Naive thymus-derived CD4-positive, alpha-beta T cell (primary cell): ENCODE measurements at regions not wholly inside any gene's neighbourhood (a gene's known extent, or its start where the extent isn't known, plus 50 kb on each side); places are given as distances from the start of the nearest gene placed in this dataset.
"Not testable (repeated sequence)": the region's sequence is repeated elsewhere in the genome, so short reads cannot be mapped to it uniquely, and the experiment has no call there.

ENCODE experiments used
- ATAC-seq: fragments of 150-1000 bp; cut with Tn5 transposase; 2 replicates; pipeline ENCODE4 v1.10.0; 2021; ENCODE audit warnings: mild to moderate bottlenecking, moderate library complexity
- CTCF ChIA-PET: fragments of 350-600 bp; sonication (Branson Sonifier 250); formaldehyde crosslinking; loops from one replicate; lab custom pipeline; 2021; ENCODE audit warnings: antibody characterized with exemption; lab: Charles Lee
- POLR2A ChIA-PET: fragments of 350-600 bp; sonication (Branson Sonifier 250); formaldehyde crosslinking; loops from one replicate; lab custom pipeline; 2021; ENCODE audit warnings: antibody characterized with exemption, inconsistent platforms; lab: Charles Lee
- DNase-seq, 9 donors: peaks; one replicate each; pipeline versions ENCODE4 v3.0.0 to v3.0.0-alpha.2; 2020 to 2022; ENCODE audit warnings: mixed read lengths in 1 of 9
- H3K27ac ChIP-seq: one replicate; pipeline ENCODE4 v1.7.0; 2013; ENCODE audit warnings: mild to moderate bottlenecking, low read depth, low read length, moderate library complexity
- H3K27me3 ChIP-seq, 2 donors: one replicate each; pipeline ENCODE4 v1.7.0; 2013; ENCODE audit warnings: low read length in 2 of 2, mild to moderate bottlenecking in 2 of 2, moderate library complexity in 2 of 2; ENCODE audit not compliant: control insufficient read depth in 2 of 2, insufficient read depth in 2 of 2
- H3K36me3 ChIP-seq, 3 experiments: 1 replicate in 2 of 3; 2 replicates in 1 of 3; pipeline ENCODE4 v1.7.0; 2013; ENCODE audit warnings: low read length in 3 of 3, mild to moderate bottlenecking in 3 of 3, moderate library complexity in 1 of 3; ENCODE audit not compliant: insufficient read depth in 3 of 3, control insufficient read depth in 2 of 3
- H3K4me1 ChIP-seq, 2 donors: one replicate each; pipeline ENCODE4 v1.7.0; 2013; ENCODE audit warnings: low read length in 2 of 2, mild to moderate bottlenecking in 2 of 2, moderate library complexity in 1 of 2; ENCODE audit not compliant: control insufficient read depth in 2 of 2, insufficient read depth in 2 of 2
- H3K4me3 ChIP-seq: 2 replicates; pipeline ENCODE4 v1.7.0; 2013; ENCODE audit warnings: mild to moderate bottlenecking, low read length
- H3K9me3 ChIP-seq, 3 experiments: 1 replicate in 2 of 3; 2 replicates in 1 of 3; pipeline ENCODE4 v1.7.0; 2013; ENCODE audit warnings: low read length in 3 of 3; ENCODE audit not compliant: control insufficient read depth in 2 of 3
- H3K27ac Mint-ChIP-seq, 9 donors: one replicate each; pipeline ENCODE4 v1.8.0; 2020 to 2022; ENCODE audit warnings: mixed read lengths in 9 of 9, mild to moderate bottlenecking in 8 of 9, moderate library complexity in 5 of 9, inconsistent platforms in 2 of 9
- H3K27me3 Mint-ChIP-seq, 5 donors: one replicate each; pipeline ENCODE4 v1.8.0; 2021 to 2022; ENCODE audit warnings: mixed read lengths in 5 of 5, mild to moderate bottlenecking in 1 of 5
- H3K36me3 Mint-ChIP-seq, 5 donors: one replicate each; pipeline ENCODE4 v1.8.0; 2020 to 2022; ENCODE audit warnings: mixed read lengths in 5 of 5, mild to moderate bottlenecking in 3 of 5, inconsistent platforms in 1 of 5
- H3K4me1 Mint-ChIP-seq, 7 donors: one replicate each; pipeline ENCODE4 v1.8.0; 2020 to 2022; ENCODE audit warnings: mixed read lengths in 7 of 7, mild to moderate bottlenecking in 3 of 7, inconsistent platforms in 1 of 7
- H3K4me3 Mint-ChIP-seq, 10 donors: one replicate each; pipeline ENCODE4 v1.8.0; 2020 to 2022; ENCODE audit warnings: mild to moderate bottlenecking in 10 of 10, mixed read lengths in 10 of 10, moderate library complexity in 6 of 10, inconsistent platforms in 2 of 10
- H3K9me3 Mint-ChIP-seq, 11 donors: one replicate each; pipeline ENCODE4 v1.8.0; 2020 to 2022; ENCODE audit warnings: mixed read lengths in 11 of 11, mild to moderate bottlenecking in 4 of 11, inconsistent platforms in 1 of 11, moderate library complexity in 1 of 11
- intact Hi-C, 2 donors: fragments of 100-400 bp; cut with micrococcal nuclease; formaldehyde crosslinking; loops; one replicate each; pipeline ENCODE4 v1.15.1; 2023

- DNase-seq, H3K27ac Mint-ChIP-seq, H3K4me1 ChIP-seq, H3K36me3 ChIP-seq, H3K4me3 ChIP-seq, H3K36me3 Mint-ChIP-seq, H3K9me3 ChIP-seq, H3K4me1 Mint-ChIP-seq, H3K27me3 ChIP-seq, H3K27ac ChIP-seq, intact Hi-C loops, POLR2A ChIA-PET, H3K4me3 Mint-ChIP-seq, ATAC-seq: not testable (repeated sequence)
- Mint-ChIP-seq H3K27me3 (peaks cover 2 to 28% (median 21%) of the 10 kb centered on the region in 5 donors), H3K9me3 (peaks cover 3 to 26% (median 8%) of the 10 kb centered on the region in 11 donors)
- CTCF ChIA-PET, result interaction anchor here (0.7 kb wide), 1 partner anchor 699 kb away, joined by 4 read pairs; no protein-coding TSS in a partner anchor
Observed at GRCh38 chr6:71007298-71007697, 50.4 kb upstream of the B3GAT2 start.

- no peak for DNase-seq
- peaks cover 7 to 41% (median 30%) of the 10 kb centered on the region in 5 donors for H3K27me3 Mint-ChIP-seq
- no peak overlapping the region for H3K4me3 Mint-ChIP-seq
- H3K4me1 Mint-ChIP-seq, result no peaks in the 10 kb centered on the region
- POLR2A ChIA-PET, result interaction anchor here (0.6 kb wide), 1 partner anchor 56 kb away, joined by 4 read pairs; no protein-coding TSS in a partner anchor
- CTCF ChIA-PET, result interaction anchor here (1.3 kb wide), 1 partner anchor 25 kb away, joined by 3 read pairs; no protein-coding TSS in a partner anchor
- Histone ChIP-seq H3K27ac (no peak overlapping the region), H3K9me3 (no peaks in the 10 kb centered on the region), H3K4me1 (no peaks in the 10 kb centered on the region), H3K36me3 (no peaks in the 10 kb centered on the region), H3K4me3 (no peak overlapping the region), H3K27me3 (no peaks in the 10 kb centered on the region)
- intact Hi-C loops, result loop anchor here (1.0 to 5.0 kb wide), 5 partner anchors 305 to 790 kb away; no protein-coding TSS in a partner anchor
- H3K27ac Mint-ChIP-seq, result no peak overlapping the region
- ATAC-seq, result no peak
- peaks cover 0 to 6% (median 0%) of the 10 kb centered on the region in 11 donors for H3K9me3 Mint-ChIP-seq
- no peaks in the 10 kb centered on the region for H3K36me3 Mint-ChIP-seq
Observed at GRCh38 chr6:71011871-71012371, 55.1 kb upstream of the B3GAT2 start.

- Mint-ChIP-seq H3K4me1 (no peaks in the 10 kb centered on the region), H3K36me3 (no peaks in the 10 kb centered on the region), H3K4me3 (no peak overlapping the region), H3K9me3 (peaks cover 0 to 5% (median 0%) of the 10 kb centered on the region in 11 donors), H3K27me3 (peaks cover 7 to 41% (median 30%) of the 10 kb centered on the region in 5 donors), H3K27ac (no peak overlapping the region)
- Histone ChIP-seq H3K9me3 (no peaks in the 10 kb centered on the region), H3K27ac (no peak overlapping the region), H3K4me3 (no peak overlapping the region), H3K4me1 (no peaks in the 10 kb centered on the region), H3K36me3 (no peaks in the 10 kb centered on the region), H3K27me3 (no peaks in the 10 kb centered on the region)
- peak in 5 of 9 donors; percentile 17 to 34 (median 26) for DNase-seq
- CTCF ChIA-PET, result interaction anchor here (0.9 to 1.3 kb wide), 4 partner anchors 9 to 305 kb away, joined by 3 to 6 read pairs (median 4); no protein-coding TSS in a partner anchor
- peak; percentile 64 for ATAC-seq
- POLR2A ChIA-PET, result interaction anchor here (0.6 kb wide), 1 partner anchor 57 kb away, joined by 4 read pairs; no protein-coding TSS in a partner anchor
- intact Hi-C loops, result loop anchor here (1.0 to 5.0 kb wide), 6 partner anchors 306 to 792 kb away; no protein-coding TSS in a partner anchor
Observed at GRCh38 chr6:71012866-71013469, 56.1 kb upstream of the B3GAT2 start.

- Histone ChIP-seq H3K27me3 (no peaks in the 10 kb centered on the region), H3K27ac (no peak overlapping the region), H3K4me3 (no peak overlapping the region), H3K4me1 (no peaks in the 10 kb centered on the region), H3K9me3 (no peaks in the 10 kb centered on the region), H3K36me3 (no peaks in the 10 kb centered on the region)
- intact Hi-C loops, result no loop called here
- POLR2A ChIA-PET, result no interaction called here
- Mint-ChIP-seq H3K27ac (no peak overlapping the region), H3K4me1 (no peaks in the 10 kb centered on the region), H3K4me3 (no peak overlapping the region), H3K36me3 (no peaks in the 10 kb centered on the region), H3K27me3 (peaks cover 10 to 28% (median 21%) of the 10 kb centered on the region in 5 donors), H3K9me3 (no peaks in the 10 kb centered on the region)
- ATAC-seq (no peak), DNase-seq (no peak)
- CTCF ChIA-PET, result no interaction called here
Observed at GRCh38 chr6:71015392-71015791, 58.5 kb upstream of the B3GAT2 start.

- H3K9me3 ChIP-seq, result no peaks in the 10 kb centered on the region
- ChIA-PET CTCF (no interaction called here), POLR2A (no interaction called here)
- no peak overlapping the region for H3K27ac ChIP-seq
- H3K4me3 Mint-ChIP-seq, result no peak overlapping the region
- no peaks in the 10 kb centered on the region for H3K36me3 ChIP-seq
- ATAC-seq (no peak), DNase-seq (no peak)
- intact Hi-C loops, result no loop called here
- H3K27me3 ChIP-seq, result no peaks in the 10 kb centered on the region
- H3K4me3 ChIP-seq, result no peak overlapping the region
- H3K4me1 Mint-ChIP-seq, result no peaks in the 10 kb centered on the region
- H3K4me1 ChIP-seq, result no peaks in the 10 kb centered on the region
- H3K9me3 Mint-ChIP-seq, result peaks cover 0 to 2% (median 0%) of the 10 kb centered on the region in 11 donors
- H3K27ac Mint-ChIP-seq, result no peak overlapping the region
- no peaks in the 10 kb centered on the region for H3K36me3 Mint-ChIP-seq
- peaks cover 0 to 7% (median 4%) of the 10 kb centered on the region in 5 donors for H3K27me3 Mint-ChIP-seq
Observed at GRCh38 chr6:71028236-71028876, 71.5 kb upstream of the B3GAT2 start.

GRCh38 chr6:71028877-71029252 is 72.0 kb upstream of the B3GAT2 start:
- no peaks in the 10 kb centered on the region for H3K36me3 ChIP-seq
- Mint-ChIP-seq H3K4me1 (no peaks in the 10 kb centered on the region), H3K27me3 (peaks cover 0 to 11% (median 4%) of the 10 kb centered on the region in 5 donors), H3K4me3 (no peak overlapping the region), H3K36me3 (no peaks in the 10 kb centered on the region), H3K9me3 (peaks cover 0 to 2% (median 0%) of the 10 kb centered on the region in 11 donors), H3K27ac (no peak overlapping the region)
- POLR2A ChIA-PET, result no interaction called here
- H3K4me1 ChIP-seq, result no peaks in the 10 kb centered on the region
- DNase-seq, result no peak
- intact Hi-C loops, result no loop called here
- H3K4me3 ChIP-seq, result no peak overlapping the region
- H3K27ac ChIP-seq, result no peak overlapping the region
- CTCF ChIA-PET, result no interaction called here
- H3K27me3 ChIP-seq, result no peaks in the 10 kb centered on the region
- H3K9me3 ChIP-seq, result no peaks in the 10 kb centered on the region
- ATAC-seq, result no peak
